ENCODE measurements at regions not wholly inside any gene's neighbourhood (a gene's known extent, or its start where the extent isn't known, plus 50 kb on each side); places are given as distances from the start of the nearest gene placed in this dataset.

- no peak for DNase-seq (ENCODE audit: low read depth in 2 of 2)
Observed at GRCh38 chr2:59578349-59578748, 975.1 kb downstream of the BCL11A start.

GRCh38 chr2:59575191-59575590, 978.3 kb downstream of the BCL11A start:
- DNase-seq (ENCODE audit: low read depth in 2 of 2) = no peak

GRCh38 chr2:59572227-59572626, 981.2 kb downstream of the BCL11A start:
- no peak for DNase-seq (ENCODE audit: low read depth in 2 of 2)

GRCh38 chr2:59570818-59571217, 982.6 kb downstream of the BCL11A start:
- DNase-seq (ENCODE audit: low read depth in 2 of 2) = no peak

- DNase-seq (ENCODE audit: low read depth in 2 of 2) = no peak
Observed at GRCh38 chr2:59569124-59569523, 984.3 kb downstream of the BCL11A start.

GRCh38 chr2:59568461-59568860, 985.0 kb downstream of the BCL11A start:
- DNase-seq (ENCODE audit: low read depth in 2 of 2) = no peak

- DNase-seq (ENCODE audit: low read depth in 2 of 2) = no peak
Observed at GRCh38 chr2:59567151-59567550, 986.3 kb downstream of the BCL11A start.

GRCh38 chr2:59566739-59567138, 986.7 kb downstream of the BCL11A start:
- no peak for DNase-seq (ENCODE audit: low read depth in 2 of 2)

GRCh38 chr2:59561281-59561680, 992.2 kb downstream of the BCL11A start:
- DNase-seq (ENCODE audit: low read depth in 2 of 2) = no peak

GRCh38 chr2:59560769-59561168, 992.7 kb downstream of the BCL11A start:
- DNase-seq (ENCODE audit: low read depth in 2 of 2) = no peak

- DNase-seq (ENCODE audit: low read depth in 2 of 2) = no peak
Observed at GRCh38 chr2:59540864-59541263, 1012.6 kb downstream of the BCL11A start.

- DNase-seq (ENCODE audit: low read depth in 2 of 2) = no peak
Observed at GRCh38 chr2:59538398-59538911, 1015.0 kb downstream of the BCL11A start.

- no peak for DNase-seq (ENCODE audit: low read depth in 2 of 2)
Observed at GRCh38 chr2:59532808-59533207, 1020.6 kb downstream of the BCL11A start.

GRCh38 chr2:59530258-59530657, 1023.2 kb downstream of the BCL11A start:
- no peak for DNase-seq (ENCODE audit: low read depth in 2 of 2)

GRCh38 chr2:59529726-59530125, 1023.7 kb downstream of the BCL11A start:
- no peak for DNase-seq (ENCODE audit: low read depth in 2 of 2)

GRCh38 chr2:59528525-59528924, 1024.9 kb downstream of the BCL11A start:
- DNase-seq (ENCODE audit: low read depth in 2 of 2) = no peak

GRCh38 chr2:59502981-59503380, 1050.5 kb downstream of the BCL11A start:
- no peak for DNase-seq (ENCODE audit: low read depth in 2 of 2)

GRCh38 chr2:59490994-59491393, 1062.5 kb downstream of the BCL11A start:
- no peak for DNase-seq (ENCODE audit: low read depth in 2 of 2)

- no peak for DNase-seq (ENCODE audit: low read depth in 2 of 2)
Observed at GRCh38 chr2:59490192-59490591, 1063.3 kb downstream of the BCL11A start.

- DNase-seq (ENCODE audit: low read depth in 2 of 2) = no peak
Observed at GRCh38 chr2:59484673-59485072, 1068.8 kb downstream of the BCL11A start.

- no peak for DNase-seq (ENCODE audit: low read depth in 2 of 2)
Observed at GRCh38 chr2:59463426-59463825, 1090.0 kb downstream of the BCL11A start.

GRCh38 chr2:59462422-59463197, 1090.8 kb downstream of the BCL11A start:
- DNase-seq (ENCODE audit: low read depth in 2 of 2) = no peak

GRCh38 chr2:59461127-59461526, 1092.3 kb downstream of the BCL11A start:
- no peak for DNase-seq (ENCODE audit: low read depth in 2 of 2)

GRCh38 chr2:59458800-59459199, 1094.7 kb downstream of the BCL11A start:
- no peak for DNase-seq (ENCODE audit: low read depth in 2 of 2)

All from stimulated activated CD4-positive, alpha-beta T cell treated with anti-CD3 and anti-CD28 coated beads, Interleukin-1b, Interleukin-23, amount 100 ng/mL, for 4 hours (primary cell).